H9 (cell line): ENCODE measurements at regions not wholly inside any gene's neighbourhood (a gene's known extent, or its start where the extent isn't known, plus 50 kb on each side); places are given as distances from the start of the nearest gene placed in this dataset.

Source experiments
- DNase-seq: peaks from one replicate; pipeline ENCODE4 v3.0.0-alpha.2; 2017
- H2AFZ ChIP-seq: one replicate; pipeline ENCODE4 v1.6.1; 2013; ENCODE audit warnings: mild to moderate bottlenecking, low read length, control low read depth, moderate library complexity
- H2AK5ac ChIP-seq: 2 replicates; pipeline ENCODE4 v1.6.1; 2013; ENCODE audit warnings: low read length, control low read depth, mixed read lengths; ENCODE audit not compliant: insufficient read length
- H2BK120ac ChIP-seq: one replicate; pipeline ENCODE4 v1.6.1; 2013; ENCODE audit warnings: low read depth, mild to moderate bottlenecking, low read length, control low read depth, inconsistent platforms; ENCODE audit not compliant: poor library complexity, severe bottlenecking
- H2BK12ac ChIP-seq: 2 replicates; pipeline ENCODE4 v1.6.1; 2013; ENCODE audit warnings: low read length, control low read depth, mixed read lengths, low read depth; ENCODE audit not compliant: insufficient read length
- H2BK15ac ChIP-seq: 2 replicates; pipeline ENCODE4 v1.6.1; 2013; ENCODE audit warnings: low read depth, low read length, control low read depth
- H2BK20ac ChIP-seq: one replicate; pipeline ENCODE4 v1.6.1; 2013; ENCODE audit warnings: low read depth, mild to moderate bottlenecking, low read length, control low read depth, inconsistent platforms; ENCODE audit not compliant: poor library complexity, severe bottlenecking
- H2BK5ac ChIP-seq: 2 replicates; pipeline ENCODE4 v1.6.1; 2013; ENCODE audit warnings: low read length, control low read depth, mixed read lengths; ENCODE audit not compliant: insufficient read length
- H3K14ac ChIP-seq: 2 replicates; pipeline ENCODE4 v1.6.1; 2013; ENCODE audit warnings: low read length, control low read depth; ENCODE audit not compliant: insufficient read depth
- H3K18ac ChIP-seq: 2 replicates; pipeline ENCODE4 v1.6.1; 2013; ENCODE audit warnings: low read depth, mild to moderate bottlenecking, mixed read lengths, low read length, control low read depth; ENCODE audit not compliant: insufficient read length
- H3K23ac ChIP-seq: 2 replicates; pipeline ENCODE4 v1.6.1; 2013; ENCODE audit warnings: low read length, control low read depth, mixed read lengths, low read depth; ENCODE audit not compliant: insufficient read length
- H3K23me2 ChIP-seq: 2 replicates; pipeline ENCODE4 v1.6.1; 2013; ENCODE audit warnings: low read depth, mild to moderate bottlenecking, mixed read lengths, low read length, control low read depth; ENCODE audit not compliant: insufficient read length, poor library complexity, severe bottlenecking
- H3K27ac ChIP-seq: 2 replicates; pipeline ENCODE4 v1.5.1; 2013; ENCODE audit warnings: low read length, control low read depth, mixed read lengths, low read depth; ENCODE audit not compliant: insufficient read length
- H3K27me3 ChIP-seq: 2 replicates; pipeline ENCODE4 v1.6.1; 2013; ENCODE audit warnings: low read length, control low read depth, inconsistent platforms; ENCODE audit not compliant: insufficient read depth
- H3K4ac ChIP-seq: 2 replicates; pipeline ENCODE4 v1.6.1; 2013; ENCODE audit warnings: low read depth, mild to moderate bottlenecking, control low read depth, inconsistent platforms, low read length, moderate library complexity
- H3K4me1 ChIP-seq: 2 replicates; pipeline ENCODE4 v1.6.1; 2013; ENCODE audit warnings: low read length, control low read depth, inconsistent platforms; ENCODE audit not compliant: insufficient read depth
- H3K4me2 ChIP-seq: 2 replicates; pipeline ENCODE4 v1.6.1; 2013; ENCODE audit warnings: low read length, control low read depth, mixed read lengths; ENCODE audit not compliant: insufficient read length, insufficient read depth
- H3K56ac ChIP-seq: 2 replicates; pipeline ENCODE4 v1.6.1; 2013; ENCODE audit warnings: low read depth, mild to moderate bottlenecking, mixed read lengths, low read length, control low read depth; ENCODE audit not compliant: insufficient read length
- H3K79me1 ChIP-seq: 2 replicates; pipeline ENCODE4 v1.6.1; 2013; ENCODE audit warnings: low read depth, mild to moderate bottlenecking, moderate library complexity, low read length, control low read depth, inconsistent platforms; ENCODE audit not compliant: insufficient read depth, poor library complexity, severe bottlenecking
- H3K79me2 ChIP-seq: 2 replicates; pipeline ENCODE4 v1.6.1; 2013; ENCODE audit warnings: low read length, control low read depth, inconsistent platforms; ENCODE audit not compliant: insufficient read depth
- H3K9ac ChIP-seq: 2 replicates; pipeline ENCODE4 v1.6.1; 2013; ENCODE audit warnings: low read length, control low read depth, mixed read lengths; ENCODE audit not compliant: insufficient read length; ENCODE audit errors: extremely low read depth
- H3K9me3 ChIP-seq: one replicate; pipeline ENCODE4 v1.6.1; 2013; ENCODE audit warnings: low read depth, low read length, inconsistent platforms; ENCODE audit not compliant: control insufficient read depth
- H3T11ph ChIP-seq: one replicate; pipeline ENCODE4 v1.6.1; 2013; ENCODE audit warnings: mild to moderate bottlenecking, low read length, control low read depth, inconsistent platforms
- H4K20me1 ChIP-seq: one replicate; pipeline ENCODE4 v1.6.1; 2013; ENCODE audit not compliant: control insufficient read depth, insufficient read length, insufficient read depth
- H4K5ac ChIP-seq: 2 replicates; pipeline ENCODE4 v1.6.1; 2013; ENCODE audit warnings: low read depth, mild to moderate bottlenecking, mixed read lengths, low read length, control low read depth; ENCODE audit not compliant: insufficient read length
- H4K8ac ChIP-seq: replicated peaks from 2 replicates; pipeline ENCODE4 v1.6.1; 2013; ENCODE audit warnings: low read length, control low read depth, mixed read lengths, low read depth; ENCODE audit not compliant: insufficient read length
- H4K91ac ChIP-seq: 2 replicates; pipeline ENCODE4 v1.6.1; 2013; ENCODE audit warnings: low read depth, mild to moderate bottlenecking, moderate library complexity, mixed read lengths, low read length, control low read depth; ENCODE audit not compliant: insufficient read length
- H3K27ac Mint-ChIP-seq, 3 experiments: 2 replicates in 2 of 3; 3 replicates in 1 of 3; pipeline ENCODE4 v1.8.0; 2020 to 2021; ENCODE audit warnings: mixed read lengths in 3 of 3, mild to moderate bottlenecking in 1 of 3, moderate library complexity in 1 of 3
- H3K27me3 Mint-ChIP-seq: 2 replicates; pipeline ENCODE4 v1.8.0; 2021; ENCODE audit warnings: low read depth, mild to moderate bottlenecking, moderate library complexity, mixed read lengths
- H3K36me3 Mint-ChIP-seq, 3 experiments: 2 replicates in 2 of 3; 3 replicates in 1 of 3; pipeline ENCODE4 v1.8.0; 2020 to 2021; ENCODE audit warnings: low read depth in 3 of 3, mixed read lengths in 3 of 3; ENCODE audit not compliant: insufficient read depth in 1 of 3
- H3K4me1 Mint-ChIP-seq, 2 experiments: 2 replicates each; pipeline ENCODE4 v1.8.0; 2020; ENCODE audit warnings: mixed read lengths in 2 of 2
- H3K4me3 Mint-ChIP-seq, 2 experiments: 2 replicates in 1 of 2; 3 replicates in 1 of 2; pipeline ENCODE4 v1.8.0; 2020 to 2021; ENCODE audit warnings: mild to moderate bottlenecking in 2 of 2, mixed read lengths in 2 of 2, moderate library complexity in 1 of 2
- H3K9me3 Mint-ChIP-seq, 2 experiments: 2 replicates in 1 of 2; 3 replicates in 1 of 2; pipeline ENCODE4 v1.8.0; 2020; ENCODE audit warnings: mild to moderate bottlenecking in 2 of 2, mixed read lengths in 2 of 2, moderate library complexity in 1 of 2
- CTCF ChIP-seq: fragments of 200-600 bp; sonication (generic); conservative IDR thresholded peaks from 3 replicates; pipeline ENCODE4 v1.8.0; 2021; ENCODE audit warnings: antibody characterized with exemption, mild to moderate bottlenecking
- WGBS: extraction: QIAGEN DNeasy Blood & Tissue Kit; methylation state at CpG from one replicate; pipeline ENCODE4 v1.1.7; 2013; ENCODE audit warnings: missing lambda C conversion rate, low lambda C conversion rate, mixed read lengths; ENCODE audit not compliant: insufficient read length; ENCODE audit errors: extremely low coverage; 5-methylcytosine and 5-hydroxymethylcytosine counted together

GRCh38 chr2:116141891-116142474 is 1672.5 kb upstream of the DDX18 start:
- Mint-ChIP-seq H3K27ac (no peak overlapping the region), H3K4me1 (peaks cover 12 to 17% of the 10 kb centered on the region in 2 experiments), H3K36me3 (no peaks in the 10 kb centered on the region), H3K4me3 (no peak overlapping the region; a peak in 1 of 5 replicates), H3K9me3 (peaks cover 7 to 15% of the 10 kb centered on the region in 2 experiments; a peak in 3 of 5 replicates), H3K27me3 (peaks cover 96% of the 10 kb centered on the region)
- H3K4ac ChIP-seq = no peak overlapping the region
- no peaks in the 10 kb centered on the region for H4K20me1 ChIP-seq
- H2BK20ac ChIP-seq = no peak overlapping the region
- no peaks in the 10 kb centered on the region for H3K4me1 ChIP-seq
- H4K5ac ChIP-seq = no peak overlapping the region
- H2BK5ac ChIP-seq = no peak overlapping the region
- no peak overlapping the region for H3T11ph ChIP-seq
- no peak overlapping the region for H3K27ac ChIP-seq
- no peaks in the 10 kb centered on the region for H3K79me1 ChIP-seq
- no peaks in the 10 kb centered on the region for H3K9me3 ChIP-seq
- no peak overlapping the region for H3K18ac ChIP-seq
- H2BK120ac ChIP-seq = no peak overlapping the region
- H3K14ac ChIP-seq = no peak overlapping the region
- no peaks in the 10 kb centered on the region for H3K23me2 ChIP-seq
- H3K27me3 ChIP-seq = peaks cover 63% of the 10 kb centered on the region
- H3K9ac ChIP-seq = no peak overlapping the region
- H4K8ac ChIP-seq = no peak overlapping the region
- no peak overlapping the region for H2AK5ac ChIP-seq
- no peak for DNase-seq
- H2AFZ ChIP-seq = no peak overlapping the region
- H3K56ac ChIP-seq = no peak overlapping the region
- no CpG with 5 or more reads among the region's 3 CpGs for WGBS
- no peak overlapping the region for H3K4me2 ChIP-seq
- H2BK15ac ChIP-seq = no peak overlapping the region
- no peak overlapping the region for H3K23ac ChIP-seq
- TF ChIP-seq CTCF = no peak
- H2BK12ac ChIP-seq = no peak overlapping the region
- H3K79me2 ChIP-seq = no peaks in the 10 kb centered on the region
- no peak overlapping the region for H4K91ac ChIP-seq
